ENCODE measurements at regions not wholly inside any gene's neighbourhood (a gene's known extent, or its start where the extent isn't known, plus 50 kb on each side); places are given as distances from the start of the nearest gene placed in this dataset.

GRCh38 chr15:94882071-94882712, 650.8 kb downstream of the MCTP2 start:
- Histone ChIP-seq H3K36me3 (ENCODE audit: insufficient read depth, low read length) (no peaks in the 10 kb centered on the region), H3K9ac (ENCODE audit: low read length) (no peak overlapping the region), H3K9me3 (ENCODE audit: low read length) (no peaks in the 10 kb centered on the region), H3K4me3 (ENCODE audit: low read depth in 1 of 2, low read length in 2 of 2) (no peak overlapping the region), H3K27ac (ENCODE audit: low read depth, low read length) (no peak overlapping the region), H3K27me3 (ENCODE audit: control insufficient read depth in 1 of 2, insufficient read depth in 2 of 2, low read length in 2 of 2) (no peaks in the 10 kb centered on the region), H3K4me1 (ENCODE audit: insufficient read depth, low read length) (no peaks in the 10 kb centered on the region)

- Histone ChIP-seq H3K27ac (ENCODE audit: low read depth, low read length) (no peak overlapping the region), H3K4me3 (ENCODE audit: low read depth in 1 of 2, low read length in 2 of 2) (no peak overlapping the region), H3K9me3 (ENCODE audit: low read length) (no peaks in the 10 kb centered on the region), H3K4me1 (ENCODE audit: insufficient read depth, low read length) (no peaks in the 10 kb centered on the region), H3K36me3 (ENCODE audit: insufficient read depth, low read length) (no peaks in the 10 kb centered on the region), H3K9ac (ENCODE audit: low read length) (no peak overlapping the region), H3K27me3 (ENCODE audit: control insufficient read depth in 1 of 2, insufficient read depth in 2 of 2, low read length in 2 of 2) (no peaks in the 10 kb centered on the region)
Measured at GRCh38 chr15:94887391-94887790, 656.0 kb downstream of the MCTP2 start.

DNA sequence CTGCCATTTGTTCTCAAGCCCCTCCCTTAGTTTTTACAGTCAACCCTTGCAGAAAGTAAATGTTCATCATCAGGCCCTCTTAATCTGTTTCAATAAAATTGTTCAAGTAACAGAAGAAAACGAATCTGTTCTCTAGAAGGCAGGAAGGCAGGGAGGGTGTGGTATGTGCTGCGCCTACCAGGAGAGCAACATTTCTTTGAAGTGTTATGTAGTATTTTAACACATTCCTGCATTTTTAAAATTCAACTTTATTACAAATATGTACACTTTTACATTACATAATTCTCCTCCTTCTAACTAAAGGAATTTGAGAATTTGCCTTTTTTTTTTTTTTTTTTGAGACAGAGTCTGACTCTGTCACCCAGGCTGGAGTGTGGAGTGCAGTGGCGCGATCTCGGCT, 657.8 kb downstream of the MCTP2 start:
- Histone ChIP-seq H3K27me3 (ENCODE audit: control insufficient read depth in 1 of 2, insufficient read depth in 2 of 2, low read length in 2 of 2) (no peaks in the 10 kb centered on the region), H3K4me1 (ENCODE audit: insufficient read depth, low read length) (no peaks in the 10 kb centered on the region), H3K9me3 (ENCODE audit: low read length) (no peaks in the 10 kb centered on the region), H3K36me3 (ENCODE audit: insufficient read depth, low read length) (no peaks in the 10 kb centered on the region), H3K27ac (ENCODE audit: low read depth, low read length) (no peak overlapping the region), H3K4me3 (ENCODE audit: low read depth in 1 of 2, low read length in 2 of 2) (no peak overlapping the region), H3K9ac (ENCODE audit: low read length) (no peak overlapping the region)

DNA sequence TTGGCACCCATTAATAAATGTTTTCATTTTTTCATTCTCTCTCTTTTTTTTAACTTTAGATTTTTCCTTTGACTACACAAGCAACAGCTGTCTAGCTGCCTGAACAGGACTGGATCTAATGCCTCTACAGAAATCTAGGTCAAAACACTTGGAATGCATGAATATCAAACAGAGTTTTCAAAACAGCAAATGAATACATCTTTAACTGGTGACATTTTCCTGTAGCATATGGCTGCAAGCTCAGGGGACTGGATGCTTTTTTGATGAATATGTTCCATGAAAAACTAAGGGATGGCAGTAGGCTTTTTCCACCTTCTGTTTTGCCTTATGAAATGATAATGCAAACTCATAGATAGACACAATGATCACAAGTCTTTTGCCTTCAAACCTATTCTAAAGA, 661.7 kb downstream of the MCTP2 start:
- Histone ChIP-seq H3K9ac (ENCODE audit: low read length) (no peak overlapping the region), H3K36me3 (ENCODE audit: insufficient read depth, low read length) (no peaks in the 10 kb centered on the region), H3K27me3 (ENCODE audit: control insufficient read depth in 1 of 2, insufficient read depth in 2 of 2, low read length in 2 of 2) (no peaks in the 10 kb centered on the region), H3K4me1 (ENCODE audit: insufficient read depth, low read length) (no peaks in the 10 kb centered on the region), H3K4me3 (ENCODE audit: low read depth in 1 of 2, low read length in 2 of 2) (no peak overlapping the region), H3K9me3 (ENCODE audit: low read length) (no peaks in the 10 kb centered on the region), H3K27ac (ENCODE audit: low read depth, low read length) (no peak overlapping the region)

GRCh38 chr15:94894056-94894455, 662.7 kb downstream of the MCTP2 start:
- Histone ChIP-seq H3K9me3 (ENCODE audit: low read length) (no peaks in the 10 kb centered on the region), H3K27ac (ENCODE audit: low read depth, low read length) (no peak overlapping the region), H3K36me3 (ENCODE audit: insufficient read depth, low read length) (no peaks in the 10 kb centered on the region), H3K9ac (ENCODE audit: low read length) (no peak overlapping the region), H3K4me3 (ENCODE audit: low read depth in 1 of 2, low read length in 2 of 2) (no peak overlapping the region), H3K27me3 (ENCODE audit: control insufficient read depth in 1 of 2, insufficient read depth in 2 of 2, low read length in 2 of 2) (no peaks in the 10 kb centered on the region), H3K4me1 (ENCODE audit: insufficient read depth, low read length) (no peaks in the 10 kb centered on the region)

DNA sequence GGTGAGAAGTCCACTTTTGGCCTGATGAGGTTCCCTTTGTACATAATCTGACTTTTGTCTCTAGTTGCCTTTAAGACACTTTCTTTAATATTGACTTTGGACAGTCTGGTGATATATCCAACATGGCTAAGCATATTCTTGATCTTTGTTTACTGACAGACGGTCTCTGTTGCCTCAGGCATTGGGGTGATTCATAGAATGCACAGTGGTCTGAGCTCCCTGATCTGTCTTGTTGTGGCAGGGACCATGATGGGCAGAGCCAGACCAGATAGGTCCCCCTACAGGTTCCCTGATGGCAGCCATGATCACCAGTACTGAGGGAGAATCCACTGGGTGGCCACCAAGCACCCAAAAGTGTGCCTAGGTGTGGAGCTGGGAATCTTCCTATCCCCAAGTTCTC, 678.1 kb downstream of the MCTP2 start:
- H3K4me3 ChIP-seq (ENCODE audit: low read depth in 1 of 2, low read length in 2 of 2): no peak overlapping the region
- H3K36me3 ChIP-seq (ENCODE audit: insufficient read depth, low read length): no peaks in the 10 kb centered on the region
- no peaks in the 10 kb centered on the region for H3K27me3 ChIP-seq (ENCODE audit: control insufficient read depth in 1 of 2, insufficient read depth in 2 of 2, low read length in 2 of 2)
- H3K9ac ChIP-seq (ENCODE audit: low read length): no peak overlapping the region
- no peaks in the 10 kb centered on the region for H3K4me1 ChIP-seq (ENCODE audit: insufficient read depth, low read length)
- no peak overlapping the region for H3K27ac ChIP-seq (ENCODE audit: low read depth, low read length)
- H3K9me3 ChIP-seq (ENCODE audit: low read length): peaks cover 5% of the 10 kb centered on the region

- no peak overlapping the region for H3K4me3 ChIP-seq (ENCODE audit: low read depth in 1 of 2, low read length in 2 of 2)
Measured at GRCh38 chr15:94910166-94910565, 678.8 kb downstream of the MCTP2 start.

DNA sequence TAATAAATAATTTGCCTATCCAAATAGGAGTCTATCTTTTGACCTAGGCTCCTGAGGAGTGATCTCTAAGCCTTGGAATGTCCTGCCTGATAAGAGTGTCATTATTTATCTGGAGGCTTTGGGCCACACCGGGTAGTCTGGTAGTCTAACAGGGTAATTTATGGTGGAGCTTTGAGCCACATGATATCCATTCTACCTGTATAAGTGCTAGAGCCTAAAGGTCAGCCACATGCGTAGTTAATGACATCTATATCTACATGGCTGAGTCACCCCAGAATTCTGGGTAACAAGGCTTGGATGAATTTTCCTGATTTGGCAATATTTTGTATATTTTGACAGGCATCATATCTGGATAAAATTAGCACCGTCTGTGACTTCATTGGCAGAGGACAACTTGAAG, 681.4 kb downstream of the MCTP2 start:
- no peak overlapping the region for H3K27ac ChIP-seq (ENCODE audit: low read depth, low read length)
- no peak overlapping the region for H3K9ac ChIP-seq (ENCODE audit: low read length)
- no peak overlapping the region for H3K4me3 ChIP-seq (ENCODE audit: low read depth in 1 of 2, low read length in 2 of 2)
- peaks cover 5% of the 10 kb centered on the region for H3K9me3 ChIP-seq (ENCODE audit: low read length)
- H3K36me3 ChIP-seq (ENCODE audit: insufficient read depth, low read length): no peaks in the 10 kb centered on the region
- no peaks in the 10 kb centered on the region for H3K4me1 ChIP-seq (ENCODE audit: insufficient read depth, low read length)
- H3K27me3 ChIP-seq (ENCODE audit: control insufficient read depth in 1 of 2, insufficient read depth in 2 of 2, low read length in 2 of 2): no peaks in the 10 kb centered on the region

More at GRCh38 chr15:94910166-94910565, 678.8 kb downstream of the MCTP2 start:
- Histone ChIP-seq H3K4me1 (ENCODE audit: insufficient read depth, low read length) (no peaks in the 10 kb centered on the region), H3K27ac (ENCODE audit: low read depth, low read length) (no peak overlapping the region), H3K27me3 (ENCODE audit: control insufficient read depth in 1 of 2, insufficient read depth in 2 of 2, low read length in 2 of 2) (no peaks in the 10 kb centered on the region), H3K36me3 (ENCODE audit: insufficient read depth, low read length) (no peaks in the 10 kb centered on the region), H3K9me3 (ENCODE audit: low read length) (peaks cover 5% of the 10 kb centered on the region), H3K9ac (ENCODE audit: low read length) (no peak overlapping the region)

DNA sequence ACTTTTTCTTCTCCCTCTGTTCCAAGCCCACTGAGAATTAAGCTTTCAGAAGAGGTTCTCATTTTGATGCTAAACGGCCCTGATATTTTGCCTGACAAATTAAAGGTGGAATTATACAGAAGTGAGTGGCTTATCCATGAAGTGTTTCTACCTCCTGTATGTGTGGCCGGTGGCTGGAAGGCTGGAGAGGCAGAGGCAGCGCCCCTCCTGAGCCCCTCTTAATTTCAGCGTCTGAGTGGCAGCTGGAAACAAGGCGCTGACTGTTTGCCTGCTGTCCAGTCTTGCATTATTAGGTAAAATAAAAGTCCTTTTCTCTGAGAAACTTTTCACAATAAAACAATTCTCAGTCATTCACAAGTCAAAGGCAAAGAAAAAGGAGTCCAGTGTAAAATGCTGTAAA, 685.7 kb downstream of the MCTP2 start:
- Histone ChIP-seq H3K27me3 (ENCODE audit: control insufficient read depth in 1 of 2, insufficient read depth in 2 of 2, low read length in 2 of 2) (no peaks in the 10 kb centered on the region), H3K4me3 (ENCODE audit: low read depth in 1 of 2, low read length in 2 of 2) (no peak overlapping the region), H3K9me3 (ENCODE audit: low read length) (no peaks in the 10 kb centered on the region), H3K36me3 (ENCODE audit: insufficient read depth, low read length) (no peaks in the 10 kb centered on the region), H3K4me1 (ENCODE audit: insufficient read depth, low read length) (no peaks in the 10 kb centered on the region), H3K9ac (ENCODE audit: low read length) (no peak overlapping the region), H3K27ac (ENCODE audit: low read depth, low read length) (no peak overlapping the region)

DNA sequence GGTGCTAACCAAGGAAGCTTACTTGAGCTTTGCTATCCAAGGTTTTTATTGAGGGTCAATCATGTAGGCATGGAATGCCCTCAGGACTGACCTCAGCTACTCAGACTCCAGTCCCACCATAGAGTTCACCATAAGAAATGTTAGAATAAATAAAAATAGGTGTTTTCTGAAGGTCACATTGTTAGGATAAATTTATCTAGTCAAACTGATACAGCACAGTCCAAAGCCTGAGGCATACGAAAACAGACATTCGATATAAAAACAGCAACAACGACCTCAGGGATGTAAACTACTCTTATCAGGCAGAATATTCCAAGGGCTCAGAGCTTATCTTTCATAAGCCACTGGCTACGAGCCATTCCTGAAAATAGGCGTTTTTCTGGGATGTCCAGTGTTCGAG, 690.6 kb downstream of the MCTP2 start:
- Histone ChIP-seq H3K9ac (ENCODE audit: low read length) (no peak overlapping the region), H3K4me1 (ENCODE audit: insufficient read depth, low read length) (no peaks in the 10 kb centered on the region), H3K9me3 (ENCODE audit: low read length) (no peaks in the 10 kb centered on the region), H3K4me3 (ENCODE audit: low read depth in 1 of 2, low read length in 2 of 2) (no peak overlapping the region), H3K27me3 (ENCODE audit: control insufficient read depth in 1 of 2, insufficient read depth in 2 of 2, low read length in 2 of 2) (no peaks in the 10 kb centered on the region), H3K36me3 (ENCODE audit: insufficient read depth, low read length) (no peaks in the 10 kb centered on the region), H3K27ac (ENCODE audit: low read depth, low read length) (no peak overlapping the region)

GRCh38 chr15:94924057-94924456, 692.7 kb downstream of the MCTP2 start:
- Histone ChIP-seq H3K4me1 (ENCODE audit: insufficient read depth, low read length) (no peaks in the 10 kb centered on the region), H3K9ac (ENCODE audit: low read length) (no peak overlapping the region), H3K27ac (ENCODE audit: low read depth, low read length) (no peak overlapping the region), H3K36me3 (ENCODE audit: insufficient read depth, low read length) (no peaks in the 10 kb centered on the region), H3K27me3 (ENCODE audit: control insufficient read depth in 1 of 2, insufficient read depth in 2 of 2, low read length in 2 of 2) (no peaks in the 10 kb centered on the region), H3K9me3 (ENCODE audit: low read length) (no peaks in the 10 kb centered on the region), H3K4me3 (ENCODE audit: low read depth in 1 of 2, low read length in 2 of 2) (no peak overlapping the region)

DNA sequence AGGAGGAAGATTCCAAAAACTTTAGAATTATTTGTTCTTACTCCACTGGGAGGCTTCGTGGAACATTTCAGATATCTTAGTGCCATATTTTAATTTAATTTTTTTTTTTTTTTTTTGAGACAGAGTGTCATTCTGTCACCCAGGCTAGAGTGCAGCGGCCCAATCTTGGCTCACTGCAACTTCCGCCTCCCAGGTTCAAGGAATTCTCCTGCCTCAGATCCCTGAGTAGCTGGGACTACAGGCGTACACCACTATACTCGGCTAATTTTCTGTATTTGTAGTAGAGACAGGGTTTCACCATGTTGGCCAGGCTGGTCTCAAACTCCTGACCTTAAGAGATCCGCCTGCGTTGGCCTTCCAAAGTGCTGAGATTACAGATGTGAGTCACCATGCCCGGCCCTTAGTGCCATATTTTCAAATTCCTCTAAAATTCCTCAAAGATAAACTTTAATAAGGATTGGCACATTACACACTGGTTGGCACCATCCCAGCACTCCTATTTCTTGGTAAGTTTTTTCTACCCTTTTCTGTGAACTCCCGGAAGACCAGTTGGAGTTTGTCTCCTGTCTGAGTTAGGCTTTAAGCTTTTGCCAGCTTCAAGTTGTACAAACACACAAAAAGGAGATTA, 693.7 kb downstream of the MCTP2 start:
- Histone ChIP-seq H3K4me1 (ENCODE audit: insufficient read depth, low read length) (no peaks in the 10 kb centered on the region), H3K9ac (ENCODE audit: low read length) (no peak overlapping the region), H3K27me3 (ENCODE audit: control insufficient read depth in 1 of 2, insufficient read depth in 2 of 2, low read length in 2 of 2) (no peaks in the 10 kb centered on the region), H3K4me3 (ENCODE audit: low read depth in 1 of 2, low read length in 2 of 2) (no peak overlapping the region), H3K9me3 (ENCODE audit: low read length) (no peaks in the 10 kb centered on the region), H3K27ac (ENCODE audit: low read depth, low read length) (no peak overlapping the region), H3K36me3 (ENCODE audit: insufficient read depth, low read length) (no peaks in the 10 kb centered on the region)

Data from muscle layer of colon (tissue), 2 donors.